ENCODE measurements at regions not wholly inside any gene's neighbourhood (a gene's known extent, or its start where the extent isn't known, plus 50 kb on each side); places are given as distances from the start of the nearest gene placed in this dataset.

DNA sequence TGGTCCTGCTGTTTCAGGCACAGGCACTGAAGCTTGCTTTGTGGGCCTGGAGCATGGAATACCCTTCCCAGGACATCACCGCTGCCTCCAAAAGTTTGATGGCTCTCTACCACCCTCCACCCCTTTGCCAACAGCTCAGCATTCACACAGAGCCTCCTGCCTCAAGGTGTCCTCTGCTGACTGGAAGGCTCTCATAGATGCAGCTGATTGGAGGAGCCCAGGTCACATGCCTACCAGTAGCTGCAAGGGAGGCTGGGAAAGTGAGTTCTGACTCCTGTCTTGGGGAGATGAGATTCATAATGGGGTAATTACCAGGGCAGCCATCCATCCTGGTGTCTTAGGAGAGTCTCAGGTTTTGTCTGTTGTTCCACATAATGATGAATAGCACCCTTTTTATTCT is 124.8 kb upstream of the GRIK3 start:
- TF ChIP-seq, protein P1, sequence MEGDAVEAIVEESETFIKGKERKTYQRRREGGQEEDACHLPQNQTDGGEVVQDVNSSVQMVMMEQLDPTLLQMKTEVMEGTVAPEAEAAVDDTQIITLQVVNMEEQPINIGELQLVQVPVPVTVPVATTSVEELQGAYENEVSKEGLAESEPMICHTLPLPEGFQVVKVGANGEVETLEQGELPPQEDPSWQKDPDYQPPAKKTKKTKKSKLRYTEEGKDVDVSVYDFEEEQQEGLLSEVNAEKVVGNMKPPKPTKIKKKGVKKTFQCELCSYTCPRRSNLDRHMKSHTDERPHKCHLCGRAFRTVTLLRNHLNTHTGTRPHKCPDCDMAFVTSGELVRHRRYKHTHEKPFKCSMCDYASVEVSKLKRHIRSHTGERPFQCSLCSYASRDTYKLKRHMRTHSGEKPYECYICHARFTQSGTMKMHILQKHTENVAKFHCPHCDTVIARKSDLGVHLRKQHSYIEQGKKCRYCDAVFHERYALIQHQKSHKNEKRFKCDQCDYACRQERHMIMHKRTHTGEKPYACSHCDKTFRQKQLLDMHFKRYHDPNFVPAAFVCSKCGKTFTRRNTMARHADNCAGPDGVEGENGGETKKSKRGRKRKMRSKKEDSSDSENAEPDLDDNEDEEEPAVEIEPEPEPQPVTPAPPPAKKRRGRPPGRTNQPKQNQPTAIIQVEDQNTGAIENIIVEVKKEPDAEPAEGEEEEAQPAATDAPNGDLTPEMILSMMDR (conservative IDR thresholded peaks at IDR 0.05) = no peak
- TF ChIP-seq ZFX (IDR thresholded peaks at IDR 0.05) = no peak
